SJSA1 (cell line): ENCODE measurements at regions not wholly inside any gene's neighbourhood (a gene's known extent, or its start where the extent isn't known, plus 50 kb on each side); places are given as distances from the start of the nearest gene placed in this dataset.

Experiments
- DNase-seq, 2 experiments: peaks; one replicate each; pipeline ENCODE4 v3.0.0-alpha.2; 2015 to 2020; ENCODE audit warnings: low spot score in 2 of 2, low read depth in 1 of 2
- H3K27ac ChIP-seq: fragments of 250-450 bp; sonication (Bioruptor Pico); 2 replicates; pipeline ENCODE4 v1.5.1; 2020; ENCODE audit warnings: mild to moderate bottlenecking, moderate library complexity
- H3K27me3 ChIP-seq: fragments of 250-450 bp; sonication (Bioruptor Pico); replicated peaks from 2 replicates; pipeline ENCODE4 v1.5.1; 2020; ENCODE audit warnings: mild to moderate bottlenecking, moderate library complexity
- H3K36me3 ChIP-seq: fragments of 250-450 bp; sonication (Bioruptor Pico); 2 replicates; pipeline ENCODE4 v1.5.1; 2020; ENCODE audit warnings: mild to moderate bottlenecking
- H3K4me1 ChIP-seq: fragments of 250-450 bp; sonication (Bioruptor Pico); replicated peaks from 2 replicates; pipeline ENCODE4 v1.6.1; 2021; ENCODE audit warnings: mild to moderate bottlenecking
- H3K4me3 ChIP-seq: fragments of 250-450 bp; sonication (Bioruptor Pico); 2 replicates; pipeline ENCODE4 v1.5.1; 2020; ENCODE audit warnings: mild to moderate bottlenecking
- H3K9me3 ChIP-seq: fragments of 250-450 bp; sonication (Bioruptor Pico); replicated peaks from 2 replicates; pipeline ENCODE4 v1.5.1; 2020; ENCODE audit warnings: mild to moderate bottlenecking

DNA sequence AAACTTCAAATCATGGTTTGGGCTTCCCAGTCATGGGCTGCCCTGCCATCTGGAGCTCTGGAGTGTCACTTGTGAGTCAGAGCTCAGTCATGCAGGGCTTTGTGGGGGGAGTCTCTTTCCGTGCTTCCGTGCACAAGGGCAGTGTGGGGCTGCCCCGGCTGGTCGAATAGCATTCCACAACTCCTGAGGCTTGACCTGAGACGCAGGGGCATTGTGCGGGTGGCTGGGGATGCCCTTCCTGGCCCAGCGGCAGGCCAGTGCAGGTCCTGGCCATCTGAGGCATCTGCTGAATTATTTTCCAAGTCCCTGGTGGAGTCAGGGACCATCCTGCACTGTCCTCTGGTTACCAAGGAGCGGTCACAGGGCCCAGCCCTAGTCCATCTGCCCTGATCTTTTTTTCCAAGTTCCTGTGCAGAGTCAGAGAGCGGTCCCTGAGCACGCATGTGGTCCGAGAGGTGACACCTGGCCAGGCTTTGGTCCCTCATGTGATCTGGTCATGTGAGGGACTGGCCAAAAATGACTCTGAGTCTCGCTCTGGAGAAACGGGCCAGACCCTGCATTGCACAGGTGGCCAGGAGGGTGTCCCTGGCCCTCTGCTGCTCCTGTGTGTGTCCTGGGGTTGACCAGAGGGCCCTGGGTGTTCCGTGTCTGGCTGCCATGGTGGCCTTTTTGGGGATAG, 167.0 kb upstream of the ALG10B start:
- Histone ChIP-seq H3K27me3 (no peaks in the 10 kb centered on the region), H3K4me3 (no peak overlapping the region), H3K4me1 (no peaks in the 10 kb centered on the region), H3K27ac (no peak overlapping the region), H3K36me3 (no peaks in the 10 kb centered on the region), H3K9me3 (no peaks in the 10 kb centered on the region)
- peak; percentile 31 to 40 for DNase-seq

DNA sequence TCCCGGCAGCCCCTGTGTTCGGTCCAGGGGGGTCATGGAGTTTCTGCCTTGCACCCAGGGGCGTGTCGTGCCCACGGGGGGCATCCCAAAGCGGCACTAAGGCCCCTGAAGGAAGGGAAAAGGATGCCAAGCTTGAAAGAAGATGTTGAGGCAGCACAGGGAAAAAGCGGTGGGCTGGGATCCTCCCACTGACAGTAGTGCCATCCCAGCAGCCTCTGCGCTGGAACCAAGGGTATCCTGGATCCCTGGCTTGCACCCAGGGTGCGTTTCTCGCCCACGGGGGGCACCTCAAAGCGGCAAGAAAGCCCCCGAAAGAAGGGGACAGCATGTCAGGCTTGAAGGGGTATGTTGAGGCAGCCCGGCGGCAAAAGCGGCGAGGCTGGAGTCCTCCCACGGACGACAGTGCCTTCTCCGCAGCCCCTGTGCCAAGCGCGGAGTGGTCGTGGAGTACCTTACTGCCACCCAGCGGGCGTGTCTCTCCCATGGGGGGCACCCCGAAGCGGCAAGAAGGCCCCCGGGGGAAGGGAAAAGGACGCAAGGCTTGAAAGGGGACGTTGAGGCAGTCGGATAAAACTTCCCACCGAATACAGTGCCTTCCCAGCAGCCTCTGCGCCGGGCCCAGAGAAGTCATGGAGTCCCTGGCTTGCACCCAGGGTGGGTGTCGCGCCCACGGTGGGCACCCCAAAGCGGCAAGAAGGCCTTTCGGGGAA, 164.4 kb upstream of the ALG10B start:
- Histone ChIP-seq H3K4me1 (no peaks in the 10 kb centered on the region), H3K9me3 (0 out of 2 replicates have a peak, but pooled peaks cover 3% of the 10 kb centered on the region)
- DNase-seq, result no peak

DNA sequence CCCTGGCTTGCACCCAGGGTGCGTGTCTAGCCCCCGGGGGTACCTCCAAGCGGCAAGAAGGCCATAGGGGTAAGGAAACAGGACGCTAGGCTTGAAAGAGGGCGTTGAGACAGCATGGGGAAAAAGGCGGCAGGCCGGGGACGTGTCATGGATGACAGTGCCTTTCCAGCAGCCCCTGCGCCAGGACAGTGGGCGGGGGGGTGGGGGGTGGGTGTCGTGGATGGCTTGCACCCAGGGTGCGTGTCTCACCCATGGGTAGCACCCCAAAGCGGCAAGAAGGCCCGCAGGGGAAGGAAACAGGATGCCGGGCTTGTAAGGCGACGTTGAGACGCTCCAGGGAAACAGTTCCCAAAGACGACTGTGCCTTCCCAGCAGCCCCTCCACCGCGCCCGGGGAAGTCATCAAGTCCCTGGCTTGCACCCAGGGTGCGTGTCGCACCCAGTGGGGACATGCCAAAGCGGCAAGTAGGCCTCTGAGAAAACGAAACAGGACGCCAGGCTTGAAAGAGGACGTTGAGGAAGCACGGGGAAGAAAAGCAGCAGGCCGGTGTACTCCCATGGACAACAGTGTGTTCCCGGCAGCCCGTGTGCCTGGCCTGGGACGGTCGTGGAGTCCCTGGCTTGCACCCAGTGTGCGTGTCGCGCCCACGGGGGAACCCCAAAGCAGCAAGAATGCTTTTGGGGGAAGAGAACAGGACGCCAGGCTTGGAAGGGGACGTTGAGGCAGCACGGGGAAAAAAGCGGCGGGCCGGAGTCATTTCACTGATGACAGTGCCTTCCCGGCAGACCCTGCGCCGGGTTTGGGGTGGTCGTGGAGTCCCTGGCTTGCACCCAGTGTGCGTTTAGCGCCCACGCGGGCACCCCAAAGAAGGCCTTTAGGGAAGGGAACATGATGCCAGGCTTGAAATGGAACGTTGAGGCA, 163.5 kb upstream of the ALG10B start:
- Histone ChIP-seq H3K27me3 (no peaks in the 10 kb centered on the region), H3K36me3 (no peaks in the 10 kb centered on the region), H3K4me3 (no peak overlapping the region), H3K4me1 (no peaks in the 10 kb centered on the region), H3K27ac (no peak overlapping the region), H3K9me3 (0 out of 2 replicates have a peak, but pooled peaks cover 3% of the 10 kb centered on the region)
- no peak for DNase-seq

More for the DNA sequence above, 164.4 kb upstream of the ALG10B start:
- Histone ChIP-seq H3K36me3 (no peaks in the 10 kb centered on the region), H3K27ac (no peak overlapping the region), H3K27me3 (no peaks in the 10 kb centered on the region), H3K4me3 (no peak overlapping the region)

DNA sequence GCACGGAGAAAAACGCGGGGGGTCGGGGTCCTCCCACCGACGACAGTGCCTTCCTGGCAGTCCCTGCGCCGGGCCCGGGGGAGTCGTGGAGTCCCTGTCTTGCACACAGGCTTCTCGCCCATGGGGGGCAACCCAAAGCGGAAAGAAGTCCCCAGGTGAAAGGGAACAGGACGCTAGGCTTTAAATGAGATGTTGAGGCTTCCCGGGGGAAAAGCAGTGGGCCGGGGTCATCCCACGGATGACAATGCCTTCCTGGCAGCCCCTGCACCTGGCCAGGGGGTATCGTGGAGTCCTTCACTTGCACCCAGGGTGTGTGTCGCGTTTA, 162.9 kb upstream of the ALG10B start:
- no peak for DNase-seq
- H3K27me3 ChIP-seq, result no peaks in the 10 kb centered on the region
- H3K9me3 ChIP-seq, result 0 out of 2 replicates have a peak, but pooled peaks cover 3% of the 10 kb centered on the region
- H3K4me3 ChIP-seq, result no peak overlapping the region
- no peaks in the 10 kb centered on the region for H3K36me3 ChIP-seq
- H3K27ac ChIP-seq, result no peak overlapping the region
- no peaks in the 10 kb centered on the region for H3K4me1 ChIP-seq

DNA sequence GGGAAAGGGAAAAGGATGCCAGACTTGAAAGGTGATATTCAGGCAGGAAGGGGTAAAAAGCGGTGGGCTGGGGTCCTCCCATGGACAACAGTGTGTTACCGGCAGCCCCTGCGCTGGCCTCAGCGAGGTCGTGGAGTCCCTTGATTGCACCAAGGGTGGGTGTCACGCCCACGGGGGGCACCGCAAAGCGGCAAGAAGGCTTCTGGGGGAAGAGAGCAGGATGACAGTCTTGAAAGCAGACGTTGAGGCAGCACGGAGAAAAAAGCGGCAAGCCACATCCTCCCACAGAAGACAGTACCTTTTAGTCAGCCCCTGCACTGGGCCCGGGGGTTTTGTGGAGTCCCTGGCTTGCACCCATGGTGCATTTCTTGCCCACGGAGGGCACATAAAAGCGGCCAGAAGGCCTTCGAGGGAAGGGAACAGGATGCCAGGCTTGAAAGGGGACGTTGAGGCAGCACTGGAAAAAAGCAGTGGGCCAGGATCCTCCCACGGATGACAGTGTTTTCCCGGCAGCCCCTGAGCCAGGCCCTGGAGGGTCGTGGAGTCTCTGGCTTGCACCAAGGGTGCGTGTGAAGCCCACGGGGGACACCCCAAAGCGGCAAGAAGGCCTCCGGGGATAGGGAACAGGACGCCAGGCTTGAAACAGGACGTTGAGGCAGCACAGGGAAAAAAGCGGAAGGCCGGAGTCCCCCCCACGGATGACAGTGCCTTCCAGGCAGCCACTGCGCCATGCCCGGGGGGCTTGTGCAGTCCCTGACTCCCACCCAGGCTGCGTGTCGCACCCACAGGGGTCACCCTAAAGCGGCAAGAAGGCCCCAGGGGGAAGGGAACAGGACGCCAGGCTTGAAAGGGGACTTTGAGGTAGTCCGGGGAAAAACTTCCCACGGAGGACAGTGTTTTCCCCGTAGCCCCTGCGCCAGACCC, 162.2 kb upstream of the ALG10B start:
- no peaks in the 10 kb centered on the region for H3K4me1 ChIP-seq
- no peak overlapping the region for H3K27ac ChIP-seq
- no peaks in the 10 kb centered on the region for H3K36me3 ChIP-seq
- no peaks in the 10 kb centered on the region for H3K27me3 ChIP-seq
- 0 out of 2 replicates have a peak, but pooled peaks cover 3% of the 10 kb centered on the region for H3K9me3 ChIP-seq
- no peak for DNase-seq
- H3K4me3 ChIP-seq, result no peak overlapping the region

DNA sequence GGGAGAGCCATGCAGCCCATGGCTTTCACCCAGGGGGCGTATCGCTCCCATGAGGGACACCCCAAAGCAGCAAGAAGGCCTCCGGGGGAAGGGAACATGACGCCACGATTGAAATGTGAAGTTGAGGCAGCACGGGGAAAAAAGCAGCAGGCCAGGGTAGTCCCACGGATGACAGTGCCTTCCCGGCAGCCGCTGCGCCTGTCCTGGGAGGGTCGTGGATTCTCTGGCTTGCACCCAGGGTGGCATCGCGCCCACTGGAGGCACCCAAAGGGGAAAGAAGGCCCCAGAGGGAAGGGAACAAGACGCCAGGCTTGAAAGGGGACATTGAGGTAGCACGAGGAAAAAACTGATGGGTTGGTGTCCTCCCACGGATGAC, 161.6 kb upstream of the ALG10B start:
- Histone ChIP-seq H3K36me3 (no peaks in the 10 kb centered on the region), H3K27me3 (no peaks in the 10 kb centered on the region), H3K4me3 (no peak overlapping the region), H3K9me3 (0 out of 2 replicates have a peak, but pooled peaks cover 6% of the 10 kb centered on the region), H3K27ac (no peak overlapping the region), H3K4me1 (no peaks in the 10 kb centered on the region)
- no peak for DNase-seq

DNA sequence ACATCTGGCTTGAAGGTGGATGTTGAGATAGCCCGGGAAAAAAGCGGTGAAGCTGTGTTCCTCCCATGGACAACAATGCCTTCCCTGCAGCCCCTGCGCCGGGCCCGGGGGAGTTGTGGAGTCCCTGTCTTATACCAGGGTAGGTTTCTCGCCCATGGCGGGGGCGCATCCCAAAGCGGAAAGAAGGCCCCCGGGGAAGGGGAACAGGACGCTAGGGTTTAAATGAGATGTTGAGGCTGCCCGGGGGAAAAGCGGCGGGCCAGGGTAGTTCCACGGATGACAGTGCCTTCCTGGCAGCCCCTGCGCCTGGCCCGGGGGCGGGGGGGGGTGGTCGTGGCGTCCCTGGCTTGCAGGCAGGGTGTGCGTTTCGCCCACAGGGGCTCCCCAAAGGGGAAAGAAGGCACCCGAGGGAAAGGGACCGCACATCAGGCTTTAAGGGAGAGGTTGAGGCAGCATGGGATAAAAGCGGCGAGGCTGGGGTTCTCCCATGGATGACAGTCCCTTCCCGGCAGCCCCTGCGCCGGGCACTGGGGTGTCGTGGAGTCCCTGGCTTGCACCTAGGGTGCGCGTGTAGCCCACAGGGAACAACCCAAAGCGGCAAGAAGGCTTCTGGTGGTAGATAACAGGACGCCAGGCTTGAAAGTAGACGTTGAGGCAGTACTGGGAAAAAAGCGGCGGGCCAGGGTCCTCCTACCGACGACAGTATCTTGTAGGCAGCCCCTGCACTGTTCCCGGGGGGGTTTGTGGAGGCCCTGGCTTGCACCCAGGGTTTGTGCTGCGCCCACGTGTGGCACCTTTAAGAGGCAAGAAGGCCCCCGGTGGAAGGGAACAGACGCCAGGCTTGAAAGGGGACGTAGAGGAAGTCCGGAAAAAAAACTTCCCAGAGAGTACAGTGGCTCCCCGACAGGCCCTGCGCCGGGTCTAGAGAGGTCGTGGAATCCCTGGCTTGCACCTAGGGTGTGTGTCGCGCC, 160.8 kb upstream of the ALG10B start:
- no peak overlapping the region for H3K27ac ChIP-seq
- H3K9me3 ChIP-seq, result 0 out of 2 replicates have a peak, but pooled peaks cover 6% of the 10 kb centered on the region
- no peak overlapping the region for H3K4me3 ChIP-seq
- no peaks in the 10 kb centered on the region for H3K36me3 ChIP-seq
- no peak for DNase-seq
- no peaks in the 10 kb centered on the region for H3K27me3 ChIP-seq
- no peaks in the 10 kb centered on the region for H3K4me1 ChIP-seq

DNA sequence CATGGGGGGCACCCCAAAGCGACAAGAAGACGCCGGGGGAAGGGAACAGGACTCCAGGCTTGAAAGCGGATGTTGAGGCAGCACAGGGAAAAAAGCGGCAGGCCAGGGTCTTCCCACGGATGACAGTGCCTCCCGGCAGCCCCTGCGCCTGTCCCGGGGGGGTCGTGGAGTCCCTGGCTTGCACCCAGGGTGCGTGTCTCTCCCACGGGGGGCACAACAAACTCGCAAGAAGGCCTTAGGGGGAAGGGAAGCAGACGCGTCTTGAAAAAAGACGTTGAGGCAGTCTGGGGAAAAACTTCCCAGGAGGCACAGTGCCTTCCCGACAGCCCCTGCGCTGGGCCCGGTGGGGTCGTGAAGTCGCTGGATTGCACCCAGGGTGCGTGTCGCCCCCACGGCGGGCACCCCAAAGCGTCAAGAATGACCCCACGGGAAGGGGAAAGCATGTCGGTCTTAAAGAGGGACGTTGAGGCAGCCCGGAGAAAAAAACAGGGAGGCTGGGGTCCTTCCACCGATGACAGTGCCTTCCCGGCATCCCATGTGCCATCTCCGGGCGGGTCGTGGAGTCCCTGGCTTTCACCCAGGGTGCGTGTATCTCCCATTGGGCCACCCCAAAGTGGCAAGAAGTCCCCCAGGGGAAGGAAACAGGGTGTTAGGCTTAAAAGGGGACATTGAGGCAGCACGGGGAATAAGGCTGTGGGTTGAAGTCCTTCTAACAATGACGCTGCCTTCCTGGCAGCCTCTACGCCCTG, 159.9 kb upstream of the ALG10B start:
- no peaks in the 10 kb centered on the region for H3K27me3 ChIP-seq
- no peaks in the 10 kb centered on the region for H3K4me1 ChIP-seq
- no peak for DNase-seq
- H3K9me3 ChIP-seq, result 0 out of 2 replicates have a peak, but pooled peaks cover 6% of the 10 kb centered on the region
- no peak overlapping the region for H3K27ac ChIP-seq
- no peaks in the 10 kb centered on the region for H3K36me3 ChIP-seq
- no peak overlapping the region for H3K4me3 ChIP-seq

DNA sequence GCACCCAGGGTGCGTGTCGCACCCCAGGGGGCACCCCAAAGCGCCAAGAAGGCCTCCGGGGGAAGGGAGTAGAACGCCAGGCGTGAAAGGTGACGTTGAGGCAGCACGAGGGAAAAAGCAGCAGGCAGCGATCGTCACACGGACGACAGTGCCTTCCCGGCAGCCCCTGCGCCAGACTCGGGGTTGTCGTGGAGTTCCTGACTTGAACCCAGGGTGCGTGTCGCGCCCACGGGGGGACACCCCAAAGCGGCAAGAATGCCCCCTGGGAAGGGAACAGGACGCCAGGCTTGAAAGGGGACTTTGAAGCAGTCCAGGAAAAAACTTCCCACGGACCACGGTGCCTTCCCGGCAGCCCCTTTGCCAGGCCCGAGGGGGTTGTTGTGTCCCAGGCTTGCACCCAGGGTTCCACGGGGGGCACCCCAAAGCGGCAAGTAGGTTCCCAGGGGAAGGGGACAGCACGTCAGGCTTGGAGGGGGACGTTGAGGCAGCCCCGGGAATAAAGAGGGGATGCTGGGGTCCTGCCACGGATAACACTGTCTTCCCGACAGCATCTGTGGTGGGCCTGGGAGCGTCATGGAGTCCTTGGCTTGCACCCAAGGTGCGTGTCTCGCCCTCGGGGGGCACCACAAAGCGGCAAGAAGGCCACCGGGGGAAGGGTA, 159.2 kb upstream of the ALG10B start:
- DNase-seq, result no peak
- H3K4me1 ChIP-seq, result no peaks in the 10 kb centered on the region
- no peaks in the 10 kb centered on the region for H3K36me3 ChIP-seq
- H3K4me3 ChIP-seq, result no peak overlapping the region
- H3K9me3 ChIP-seq, result 0 out of 2 replicates have a peak, but pooled peaks cover 6% of the 10 kb centered on the region
- no peaks in the 10 kb centered on the region for H3K27me3 ChIP-seq
- H3K27ac ChIP-seq, result no peak overlapping the region

DNA sequence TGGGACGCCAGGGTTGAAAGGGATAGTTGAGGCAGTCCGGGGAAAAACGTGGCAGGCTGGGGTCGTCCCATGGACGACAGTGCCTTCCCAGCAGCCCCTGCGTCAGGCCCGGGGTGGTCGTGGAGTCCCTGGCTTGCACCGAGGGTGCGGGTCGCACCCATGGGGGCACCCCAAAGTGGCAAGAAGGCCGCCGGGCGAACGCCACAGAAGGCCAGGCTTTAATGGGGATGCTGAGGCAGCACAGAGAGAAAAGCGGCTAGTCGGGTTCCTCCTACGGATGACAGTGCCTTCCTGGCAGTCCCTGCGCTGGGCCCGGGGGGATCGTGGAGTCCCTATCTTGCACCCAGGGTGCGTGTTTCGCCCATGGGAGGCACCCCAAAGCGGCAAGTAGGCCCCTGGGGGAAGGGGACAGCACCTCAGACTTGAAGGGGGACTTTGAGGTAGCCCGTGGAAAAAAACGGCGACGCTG, 158.6 kb upstream of the ALG10B start:
- Histone ChIP-seq H3K27me3 (no peaks in the 10 kb centered on the region), H3K4me1 (no peaks in the 10 kb centered on the region), H3K9me3 (0 out of 2 replicates have a peak, but pooled peaks cover 6% of the 10 kb centered on the region), H3K36me3 (no peaks in the 10 kb centered on the region), H3K27ac (no peak overlapping the region), H3K4me3 (no peak overlapping the region)
- no peak for DNase-seq

DNA sequence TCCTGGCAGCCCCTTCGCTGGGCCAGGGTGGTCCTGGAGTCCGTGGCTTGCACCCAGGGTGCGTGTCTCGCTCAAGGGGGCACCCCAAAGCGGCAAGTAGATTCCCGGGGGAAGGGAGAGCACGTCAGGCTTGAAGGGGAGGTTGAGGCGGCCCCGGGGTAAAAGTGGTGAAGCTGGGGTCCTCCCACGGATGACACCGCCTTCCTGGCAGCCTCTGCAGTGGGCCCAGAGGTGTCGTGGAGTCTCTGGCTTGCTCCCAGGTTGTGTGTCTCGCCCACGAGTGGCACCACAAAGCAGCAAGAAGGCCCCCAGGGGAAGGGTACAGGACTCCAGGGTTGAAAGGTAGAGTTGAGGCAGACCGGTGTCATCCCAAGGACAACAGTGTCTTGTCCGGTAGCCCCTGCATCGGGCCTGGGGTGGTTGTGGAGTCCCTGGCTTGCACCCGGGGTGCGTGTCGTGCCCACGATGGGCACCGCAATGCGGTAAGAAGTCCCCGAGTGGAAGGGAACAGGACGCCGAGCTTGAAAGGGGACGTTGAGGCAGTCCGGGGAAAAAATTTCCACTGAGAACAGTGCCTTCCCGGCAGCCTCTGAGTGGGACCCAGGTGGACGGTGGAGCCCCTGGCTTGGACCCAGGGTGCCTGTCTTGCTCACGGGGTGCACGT, 158.0 kb upstream of the ALG10B start:
- Histone ChIP-seq H3K4me1 (no peaks in the 10 kb centered on the region), H3K4me3 (no peak overlapping the region), H3K27me3 (no peaks in the 10 kb centered on the region), H3K36me3 (no peaks in the 10 kb centered on the region), H3K27ac (no peak overlapping the region), H3K9me3 (0 out of 2 replicates have a peak, but pooled peaks cover 6% of the 10 kb centered on the region)
- no peak for DNase-seq
